GM12874 (cell line): ENCODE measurements at regions not wholly inside any gene's neighbourhood (a gene's known extent, or its start where the extent isn't known, plus 50 kb on each side); places are given as distances from the start of the nearest gene placed in this dataset.

Experiments used
- TF ChIP-seq, protein P1 (sequence below): IDR thresholded peaks from 2 replicates; pipeline ENCODE4 v1.5.1; 2011; ENCODE audit warnings: low read depth, mild to moderate bottlenecking, control low read depth, low read length, moderate library complexity; ENCODE audit not compliant: insufficient read depth

DNA sequence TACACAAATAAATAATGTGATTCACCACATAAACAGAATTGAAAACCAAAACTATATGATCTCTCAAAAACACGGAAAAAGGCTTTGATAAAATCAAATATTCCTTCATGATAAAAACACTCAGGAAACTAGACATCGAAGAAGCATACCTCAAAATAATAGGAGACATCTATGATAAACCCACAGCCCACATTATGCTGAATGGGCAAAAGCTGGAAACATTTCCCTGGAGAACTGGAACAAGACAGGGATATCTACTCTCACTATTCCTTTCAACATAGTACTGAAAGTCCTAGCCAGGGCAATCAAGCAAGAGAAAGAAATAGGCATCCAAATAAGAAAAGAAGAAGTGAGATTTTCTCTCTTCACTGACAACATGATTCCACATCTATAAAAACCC is 371.5 kb upstream of the ATXN7L3B start:
- TF ChIP-seq, protein P1, sequence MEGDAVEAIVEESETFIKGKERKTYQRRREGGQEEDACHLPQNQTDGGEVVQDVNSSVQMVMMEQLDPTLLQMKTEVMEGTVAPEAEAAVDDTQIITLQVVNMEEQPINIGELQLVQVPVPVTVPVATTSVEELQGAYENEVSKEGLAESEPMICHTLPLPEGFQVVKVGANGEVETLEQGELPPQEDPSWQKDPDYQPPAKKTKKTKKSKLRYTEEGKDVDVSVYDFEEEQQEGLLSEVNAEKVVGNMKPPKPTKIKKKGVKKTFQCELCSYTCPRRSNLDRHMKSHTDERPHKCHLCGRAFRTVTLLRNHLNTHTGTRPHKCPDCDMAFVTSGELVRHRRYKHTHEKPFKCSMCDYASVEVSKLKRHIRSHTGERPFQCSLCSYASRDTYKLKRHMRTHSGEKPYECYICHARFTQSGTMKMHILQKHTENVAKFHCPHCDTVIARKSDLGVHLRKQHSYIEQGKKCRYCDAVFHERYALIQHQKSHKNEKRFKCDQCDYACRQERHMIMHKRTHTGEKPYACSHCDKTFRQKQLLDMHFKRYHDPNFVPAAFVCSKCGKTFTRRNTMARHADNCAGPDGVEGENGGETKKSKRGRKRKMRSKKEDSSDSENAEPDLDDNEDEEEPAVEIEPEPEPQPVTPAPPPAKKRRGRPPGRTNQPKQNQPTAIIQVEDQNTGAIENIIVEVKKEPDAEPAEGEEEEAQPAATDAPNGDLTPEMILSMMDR: no peak

DNA sequence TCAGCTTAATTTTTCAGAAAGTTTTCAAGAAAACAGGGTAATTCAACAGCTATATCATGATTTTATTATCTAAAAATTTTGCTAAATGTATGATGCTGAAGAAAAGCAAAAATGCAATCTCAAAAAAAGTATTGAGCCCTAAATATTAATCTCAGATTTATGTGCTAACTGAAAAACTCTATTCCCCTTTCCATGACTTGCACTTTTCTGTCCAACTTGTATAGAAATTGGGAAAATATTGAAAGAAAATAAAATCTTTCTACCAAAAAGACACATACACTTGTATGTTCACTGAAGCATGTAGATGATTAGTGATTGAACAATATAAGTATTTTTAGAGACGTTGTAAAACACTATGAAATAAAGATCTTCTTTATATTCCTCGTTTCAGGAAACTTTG is 368.0 kb upstream of the ATXN7L3B start:
- TF ChIP-seq, protein P1: no peak

DNA sequence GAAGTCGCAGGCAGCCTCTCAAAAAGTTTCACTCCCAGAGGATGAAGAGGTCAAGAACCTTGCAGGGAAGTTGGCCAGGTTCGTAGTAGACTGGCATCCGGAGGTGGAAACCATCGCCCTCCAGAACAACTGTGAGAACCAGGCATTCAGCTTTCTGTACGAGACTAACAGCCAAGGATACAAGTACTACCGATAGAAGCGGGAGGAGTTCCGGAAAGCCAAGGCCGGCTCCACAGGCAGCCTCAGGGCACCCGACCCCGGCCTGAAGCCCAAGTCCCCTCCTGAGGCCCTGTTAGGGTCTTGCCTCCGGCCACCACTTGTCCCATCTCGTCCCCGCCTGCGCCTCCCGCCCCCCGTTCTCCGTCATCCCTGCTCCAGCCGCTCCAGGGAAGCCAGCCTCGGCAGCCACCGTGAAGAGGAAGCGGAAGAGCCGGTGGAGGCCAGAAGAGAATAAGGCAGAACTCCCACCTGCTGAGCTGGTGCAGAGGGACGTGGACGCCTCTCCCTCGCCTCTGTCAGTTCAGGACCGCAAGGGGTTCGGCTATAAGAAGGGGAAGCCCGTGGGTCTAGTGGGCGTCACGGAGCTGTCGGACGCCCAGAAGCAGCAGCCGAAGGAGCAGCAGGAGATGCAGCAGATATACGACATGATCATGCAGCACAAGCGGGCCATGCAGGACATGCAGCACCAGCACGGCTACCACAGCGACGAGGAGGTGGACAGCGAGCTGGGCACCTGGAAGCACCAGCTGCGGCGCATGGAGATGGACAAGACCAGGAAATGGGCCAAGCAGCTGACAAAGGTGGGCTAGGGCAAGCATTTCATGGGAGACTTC is 366.8 kb upstream of the ATXN7L3B start:
- TF ChIP-seq, protein P1: no peak

DNA sequence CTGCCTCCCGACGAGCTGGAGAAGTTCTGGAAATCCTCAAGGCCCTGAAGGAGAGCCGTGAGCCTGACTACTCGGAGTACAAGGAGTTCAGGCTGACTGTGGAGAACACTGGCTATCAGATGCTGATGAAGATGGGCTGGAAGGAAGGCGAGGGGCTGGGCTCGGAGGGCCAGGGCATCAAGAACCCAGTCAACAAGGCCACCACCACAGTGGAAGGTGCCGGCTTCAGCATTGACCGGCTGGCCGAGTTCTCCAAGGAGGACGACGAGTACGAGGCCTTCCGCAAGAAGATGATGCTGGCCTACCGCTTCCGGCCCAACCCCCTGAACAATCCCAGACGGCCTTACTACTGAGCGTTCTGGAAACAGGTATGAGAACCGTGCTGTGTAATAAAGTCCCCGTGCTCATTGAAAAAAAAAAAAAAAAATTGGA is 366.1 kb upstream of the ATXN7L3B start:
- TF ChIP-seq, protein P1: no peak

DNA sequence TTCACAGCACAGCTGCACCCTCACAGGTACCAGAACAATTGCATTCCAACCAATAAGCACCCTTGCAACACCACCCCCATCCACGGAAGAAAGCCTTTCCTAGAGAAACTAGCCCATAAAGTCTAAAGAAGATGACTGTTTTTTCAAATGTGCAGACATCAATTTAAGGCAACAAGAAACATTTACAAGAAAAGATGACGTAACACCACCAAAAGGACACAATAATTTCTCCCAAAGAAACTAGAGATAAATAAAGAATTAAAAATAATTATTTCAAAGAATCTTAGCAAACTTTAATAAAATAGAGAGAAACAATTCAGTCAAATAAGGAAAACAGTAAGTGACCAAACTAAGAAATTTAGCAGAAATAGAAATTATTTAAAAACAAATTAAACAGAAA is 352.3 kb upstream of the ATXN7L3B start:
- TF ChIP-seq, protein P1: no peak

DNA sequence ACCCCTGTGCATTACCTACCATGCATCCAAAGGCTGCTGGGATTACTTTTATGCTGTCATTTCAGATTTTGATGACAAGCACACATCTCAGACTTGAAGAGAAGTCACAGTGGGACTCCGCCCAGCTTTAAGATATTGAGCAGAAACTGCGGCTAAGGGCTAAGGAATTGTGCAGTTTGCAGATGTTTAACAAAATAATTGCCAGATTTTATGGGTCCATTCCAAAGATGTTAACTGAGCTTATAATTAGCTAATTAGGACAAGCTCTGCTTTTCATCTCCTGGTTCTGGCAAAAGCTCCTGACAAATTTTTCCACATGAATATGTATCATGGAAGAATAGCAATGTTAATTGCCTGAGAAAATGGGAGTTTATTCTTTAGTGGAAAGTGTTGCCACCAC is 344.4 kb upstream of the ATXN7L3B start:
- TF ChIP-seq, protein P1: no peak

DNA sequence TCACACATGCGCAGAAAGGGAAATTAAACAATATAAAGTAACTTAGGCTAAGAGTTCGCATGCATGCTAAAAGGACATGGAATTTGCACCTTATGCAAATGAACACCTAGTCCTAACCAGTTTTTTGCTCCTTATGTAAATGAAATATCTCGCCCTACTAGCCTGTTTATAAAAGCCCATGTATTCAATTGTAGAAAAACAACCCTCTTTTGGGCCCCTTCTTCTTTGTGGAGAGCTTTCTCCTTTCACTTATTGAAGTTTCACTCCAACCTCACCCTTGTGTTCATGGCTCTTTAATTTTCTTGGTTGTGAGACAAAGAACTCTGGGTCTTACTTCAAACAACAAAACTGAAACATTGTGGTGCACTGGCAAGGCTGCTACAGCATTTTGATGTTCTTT is 333.4 kb upstream of the ATXN7L3B start:
- TF ChIP-seq, protein P1: no peak
